ENCODE measurements at regions not wholly inside any gene's neighbourhood (a gene's known extent, or its start where the extent isn't known, plus 50 kb on each side); places are given as distances from the start of the nearest gene placed in this dataset.

DNA sequence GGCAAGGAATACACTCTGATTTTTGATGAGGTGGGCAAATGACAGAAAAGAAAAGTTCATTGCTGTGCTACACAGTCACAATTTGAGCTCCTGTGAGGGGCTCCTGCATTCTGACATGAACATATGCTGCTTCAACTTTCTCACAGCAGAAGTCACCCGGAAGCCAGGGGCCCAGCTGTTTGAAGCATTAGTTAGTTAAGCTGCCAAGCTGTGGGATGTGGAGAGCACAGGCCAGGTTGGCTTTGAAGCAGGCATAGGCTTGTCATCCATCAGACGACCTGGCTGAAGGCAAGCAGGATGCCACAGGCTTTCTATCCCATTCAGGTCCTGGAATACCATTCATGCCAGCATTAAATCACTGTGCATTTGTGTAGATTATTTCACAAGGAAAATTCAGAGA lies 63.1 kb downstream of the MTNR1B start:
- 51% methylated on average over 2 of the region's 2 CpGs for WGBS (ENCODE audit: low lambda C conversion rate, missing lambda C conversion rate)
- TF ChIP-seq, protein P1, sequence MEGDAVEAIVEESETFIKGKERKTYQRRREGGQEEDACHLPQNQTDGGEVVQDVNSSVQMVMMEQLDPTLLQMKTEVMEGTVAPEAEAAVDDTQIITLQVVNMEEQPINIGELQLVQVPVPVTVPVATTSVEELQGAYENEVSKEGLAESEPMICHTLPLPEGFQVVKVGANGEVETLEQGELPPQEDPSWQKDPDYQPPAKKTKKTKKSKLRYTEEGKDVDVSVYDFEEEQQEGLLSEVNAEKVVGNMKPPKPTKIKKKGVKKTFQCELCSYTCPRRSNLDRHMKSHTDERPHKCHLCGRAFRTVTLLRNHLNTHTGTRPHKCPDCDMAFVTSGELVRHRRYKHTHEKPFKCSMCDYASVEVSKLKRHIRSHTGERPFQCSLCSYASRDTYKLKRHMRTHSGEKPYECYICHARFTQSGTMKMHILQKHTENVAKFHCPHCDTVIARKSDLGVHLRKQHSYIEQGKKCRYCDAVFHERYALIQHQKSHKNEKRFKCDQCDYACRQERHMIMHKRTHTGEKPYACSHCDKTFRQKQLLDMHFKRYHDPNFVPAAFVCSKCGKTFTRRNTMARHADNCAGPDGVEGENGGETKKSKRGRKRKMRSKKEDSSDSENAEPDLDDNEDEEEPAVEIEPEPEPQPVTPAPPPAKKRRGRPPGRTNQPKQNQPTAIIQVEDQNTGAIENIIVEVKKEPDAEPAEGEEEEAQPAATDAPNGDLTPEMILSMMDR (IDR thresholded peaks at IDR 0.05; ENCODE audit: poor library complexity), result no peak
- TF ChIP-seq EZH2phosphoT487 (IDR thresholded peaks at IDR 0.05; ENCODE audit: low read depth, severe bottlenecking, unreplicated experiment) (no peak), EZH2 (IDR thresholded peaks at IDR 0.05; ENCODE audit: borderline replicate concordance) (no peak)
- H3K9me3 ChIP-seq (ENCODE audit: low read depth), result no peaks in the 10 kb centered on the region
- H3K4me3 ChIP-seq, result no peak overlapping the region
- H3K27ac ChIP-seq, result no peak overlapping the region
- H2AFZ ChIP-seq, result no peak overlapping the region
- no peaks in the 10 kb centered on the region for H3K4me1 ChIP-seq (ENCODE audit: insufficient read depth)
- H3K4me2 ChIP-seq, result no peak overlapping the region
- H3K9me2 ChIP-seq (replicated peaks; ENCODE audit: insufficient read depth), result no peaks in the 10 kb centered on the region
- no peaks in the 10 kb centered on the region for H4K20me1 ChIP-seq (ENCODE audit: insufficient read depth, poor library complexity, severe bottlenecking)
- H3K79me2 ChIP-seq, result no peaks in the 10 kb centered on the region
- H3K36me3 ChIP-seq (replicated peaks; ENCODE audit: insufficient read depth, low read depth), result no peaks in the 10 kb centered on the region
- no peaks in the 10 kb centered on the region for H3K27me3 ChIP-seq
- DNase-seq (ENCODE audit: low spot score), result no peak

DNA sequence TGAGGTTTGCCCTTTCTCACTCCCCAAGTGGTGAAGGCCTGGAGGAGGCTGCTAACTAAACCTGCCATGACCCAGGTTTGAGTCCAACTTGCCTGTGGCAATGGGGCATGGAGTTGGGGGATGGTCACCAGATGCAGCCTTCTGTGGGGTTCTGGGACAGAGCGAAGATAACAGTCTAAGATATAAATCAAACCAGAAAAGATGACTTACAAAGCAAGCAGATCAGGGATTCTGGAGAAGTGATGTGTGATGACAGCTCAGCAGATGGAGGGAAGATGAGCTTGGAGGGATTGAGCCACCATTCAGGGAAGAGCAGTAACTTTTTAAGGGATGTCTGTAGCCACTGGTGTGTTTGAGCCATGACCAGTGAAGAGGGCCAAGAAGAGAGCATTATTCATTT lies 63.6 kb downstream of the MTNR1B start:
- Histone ChIP-seq H3K27ac (no peak overlapping the region), H3K36me3 (replicated peaks; ENCODE audit: insufficient read depth, low read depth) (no peaks in the 10 kb centered on the region), H4K20me1 (ENCODE audit: insufficient read depth, poor library complexity, severe bottlenecking) (no peaks in the 10 kb centered on the region), H3K4me3 (no peak overlapping the region), H3K4me2 (no peak overlapping the region), H2AFZ (no peak overlapping the region), H3K4me1 (ENCODE audit: insufficient read depth) (no peaks in the 10 kb centered on the region), H3K27me3 (no peaks in the 10 kb centered on the region), H3K79me2 (no peaks in the 10 kb centered on the region), H3K9me3 (ENCODE audit: low read depth) (no peaks in the 10 kb centered on the region), H3K9me2 (replicated peaks; ENCODE audit: insufficient read depth) (no peaks in the 10 kb centered on the region)
- DNase-seq (ENCODE audit: low spot score), result no peak
- 83% methylated on average over 1 of the region's 1 CpG for WGBS (ENCODE audit: low lambda C conversion rate, missing lambda C conversion rate)
- TF ChIP-seq EZH2phosphoT487 (IDR thresholded peaks at IDR 0.05; ENCODE audit: low read depth, severe bottlenecking, unreplicated experiment), result no peak
- no peak for TF ChIP-seq EZH2 (IDR thresholded peaks at IDR 0.05; ENCODE audit: borderline replicate concordance)
- TF ChIP-seq, protein P1 (IDR thresholded peaks at IDR 0.05; ENCODE audit: poor library complexity), result no peak

DNA sequence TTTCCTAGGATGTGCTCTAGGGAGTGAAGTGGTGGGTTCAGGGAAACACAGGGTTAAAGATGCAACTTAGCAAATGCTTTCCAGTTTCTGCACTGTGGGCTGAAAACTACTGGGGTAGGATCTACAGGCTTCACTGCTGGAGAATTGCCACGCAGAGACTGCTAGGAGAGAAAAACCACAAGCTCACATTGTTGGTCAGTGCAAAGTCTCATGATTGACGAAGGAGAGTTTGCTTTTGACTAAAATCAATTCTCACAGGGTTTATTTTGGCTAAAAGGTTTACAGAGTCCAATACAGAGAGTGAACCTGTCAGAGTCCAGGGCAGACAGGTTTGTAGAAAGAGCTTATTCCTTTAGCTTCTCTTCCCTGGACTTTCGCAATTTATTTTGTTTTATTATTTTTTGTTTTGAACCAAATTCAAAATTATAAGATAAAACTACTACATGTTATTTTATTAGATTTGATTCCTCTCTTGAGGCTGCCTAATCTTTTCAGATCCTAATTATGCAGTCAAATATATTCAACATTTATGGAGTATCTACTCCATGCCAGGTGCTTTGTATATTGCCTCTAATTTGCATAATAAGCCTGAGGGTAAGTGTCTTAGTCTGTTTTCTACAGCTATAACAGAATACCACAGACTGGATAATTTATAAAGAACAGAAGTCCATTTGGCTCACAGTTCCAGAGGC lies 64.7 kb downstream of the MTNR1B start:
- WGBS (ENCODE audit: low lambda C conversion rate, missing lambda C conversion rate), result 55% methylated on average over 3 of the region's 3 CpGs
- Histone ChIP-seq H3K36me3 (replicated peaks; ENCODE audit: insufficient read depth, low read depth) (no peaks in the 10 kb centered on the region), H3K27me3 (no peaks in the 10 kb centered on the region), H3K9me2 (replicated peaks; ENCODE audit: insufficient read depth) (no peaks in the 10 kb centered on the region), H4K20me1 (ENCODE audit: insufficient read depth, poor library complexity, severe bottlenecking) (no peaks in the 10 kb centered on the region), H3K9me3 (ENCODE audit: low read depth) (no peaks in the 10 kb centered on the region), H3K4me2 (no peak overlapping the region), H3K79me2 (no peaks in the 10 kb centered on the region), H2AFZ (no peak overlapping the region), H3K4me3 (no peak overlapping the region), H3K4me1 (ENCODE audit: insufficient read depth) (no peaks in the 10 kb centered on the region), H3K27ac (no peak overlapping the region)
- TF ChIP-seq, protein P1 (IDR thresholded peaks at IDR 0.05; ENCODE audit: poor library complexity), result no peak
- no peak for TF ChIP-seq EZH2 (IDR thresholded peaks at IDR 0.05; ENCODE audit: borderline replicate concordance)
- peak; percentile 20 for DNase-seq (ENCODE audit: low spot score)

DNA sequence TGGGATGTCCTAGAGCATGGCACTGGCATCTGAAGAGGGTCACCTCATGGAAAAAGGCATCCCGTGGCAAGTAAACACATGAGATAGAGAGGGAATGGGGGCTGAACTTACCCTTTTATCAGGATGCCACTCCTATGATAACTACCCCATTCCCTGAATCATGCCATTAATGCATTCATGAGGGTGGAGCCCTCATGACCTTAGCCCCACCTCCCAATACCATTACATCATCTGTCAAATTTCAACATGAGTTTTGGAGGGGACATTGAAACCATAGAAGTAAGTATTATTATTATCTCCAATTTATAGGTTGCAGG lies 65.2 kb downstream of the MTNR1B start:
- no peaks in the 10 kb centered on the region for H3K9me2 ChIP-seq (replicated peaks; ENCODE audit: insufficient read depth)
- no peak overlapping the region for H2AFZ ChIP-seq
- H3K79me2 ChIP-seq, result no peaks in the 10 kb centered on the region
- WGBS (ENCODE audit: low lambda C conversion rate, missing lambda C conversion rate), result 91% methylated on average over 1 of the region's 1 CpG
- no peaks in the 10 kb centered on the region for H3K27me3 ChIP-seq
- no peak for DNase-seq (ENCODE audit: low spot score)
- TF ChIP-seq EZH2phosphoT487 (IDR thresholded peaks at IDR 0.05; ENCODE audit: low read depth, severe bottlenecking, unreplicated experiment) (no peak), EZH2 (IDR thresholded peaks at IDR 0.05; ENCODE audit: borderline replicate concordance) (no peak)
- TF ChIP-seq, protein P1 (IDR thresholded peaks at IDR 0.05; ENCODE audit: poor library complexity), result no peak
- H3K4me2 ChIP-seq, result no peak overlapping the region
- H3K9me3 ChIP-seq (ENCODE audit: low read depth), result no peaks in the 10 kb centered on the region
- H4K20me1 ChIP-seq (ENCODE audit: insufficient read depth, poor library complexity, severe bottlenecking), result no peaks in the 10 kb centered on the region
- no peaks in the 10 kb centered on the region for H3K4me1 ChIP-seq (ENCODE audit: insufficient read depth)
- no peak overlapping the region for H3K27ac ChIP-seq
- no peak overlapping the region for H3K4me3 ChIP-seq
- no peaks in the 10 kb centered on the region for H3K36me3 ChIP-seq (replicated peaks; ENCODE audit: insufficient read depth, low read depth)

All from hepatocyte (in vitro differentiated cells).